ENCODE measurements at regions not wholly inside any gene's neighbourhood (a gene's known extent, or its start where the extent isn't known, plus 50 kb on each side); places are given as distances from the start of the nearest gene placed in this dataset.

DNA sequence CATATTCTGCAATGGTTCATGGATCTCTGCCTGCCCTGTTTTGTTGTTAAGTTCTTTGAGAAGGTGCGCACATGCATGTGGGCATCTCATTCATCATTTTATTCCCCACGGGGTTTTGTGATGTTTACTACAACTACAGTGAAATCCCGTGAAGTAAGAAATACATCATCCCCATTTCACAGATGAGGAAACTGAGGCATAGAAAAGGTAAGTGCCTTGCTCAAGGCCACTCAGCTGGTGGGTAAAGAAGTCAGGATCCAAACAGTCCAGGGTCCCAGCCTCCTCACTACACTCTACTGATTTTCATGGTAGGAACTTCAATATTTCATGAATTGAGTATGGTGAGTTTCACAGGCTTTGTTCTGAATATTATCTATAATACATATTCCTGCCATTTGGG lies 72.6 kb downstream of the CYP26A1 start:
- Histone ChIP-seq H3K4me1 (ENCODE audit: insufficient read depth, low read length, poor library complexity, severe bottlenecking) (peaks cover 9% of the 10 kb centered on the region), H3K9me3 (ENCODE audit: insufficient read depth, low read depth, low read length) (no peaks in the 10 kb centered on the region), H4K20me1 (ENCODE audit: insufficient read depth, low read length, poor library complexity, severe bottlenecking) (no peaks in the 10 kb centered on the region), H2AFZ (ENCODE audit: low read length) (no peak overlapping the region), H3F3A (ENCODE audit: low read depth) (no peaks in the 10 kb centered on the region), H3K9me2 (replicated peaks; ENCODE audit: low read depth, low read length) (no peaks in the 10 kb centered on the region), H3K79me2 (ENCODE audit: insufficient read depth, low read length) (no peaks in the 10 kb centered on the region), H3K4me3 (ENCODE audit: low read length, poor library complexity, severe bottlenecking) (no peak overlapping the region), H3K27me3 (ENCODE audit: insufficient read depth, low read length, poor library complexity, severe bottlenecking) (no peaks in the 10 kb centered on the region), H3K36me3 (ENCODE audit: insufficient read depth, low read length) (no peaks in the 10 kb centered on the region), H3K9ac (ENCODE audit: low read depth, low read length, poor library complexity, severe bottlenecking) (no peak overlapping the region), H3K4me2 (ENCODE audit: low read depth, low read length, poor library complexity, severe bottlenecking) (no peak overlapping the region)
- TF ChIP-seq, protein P1, sequence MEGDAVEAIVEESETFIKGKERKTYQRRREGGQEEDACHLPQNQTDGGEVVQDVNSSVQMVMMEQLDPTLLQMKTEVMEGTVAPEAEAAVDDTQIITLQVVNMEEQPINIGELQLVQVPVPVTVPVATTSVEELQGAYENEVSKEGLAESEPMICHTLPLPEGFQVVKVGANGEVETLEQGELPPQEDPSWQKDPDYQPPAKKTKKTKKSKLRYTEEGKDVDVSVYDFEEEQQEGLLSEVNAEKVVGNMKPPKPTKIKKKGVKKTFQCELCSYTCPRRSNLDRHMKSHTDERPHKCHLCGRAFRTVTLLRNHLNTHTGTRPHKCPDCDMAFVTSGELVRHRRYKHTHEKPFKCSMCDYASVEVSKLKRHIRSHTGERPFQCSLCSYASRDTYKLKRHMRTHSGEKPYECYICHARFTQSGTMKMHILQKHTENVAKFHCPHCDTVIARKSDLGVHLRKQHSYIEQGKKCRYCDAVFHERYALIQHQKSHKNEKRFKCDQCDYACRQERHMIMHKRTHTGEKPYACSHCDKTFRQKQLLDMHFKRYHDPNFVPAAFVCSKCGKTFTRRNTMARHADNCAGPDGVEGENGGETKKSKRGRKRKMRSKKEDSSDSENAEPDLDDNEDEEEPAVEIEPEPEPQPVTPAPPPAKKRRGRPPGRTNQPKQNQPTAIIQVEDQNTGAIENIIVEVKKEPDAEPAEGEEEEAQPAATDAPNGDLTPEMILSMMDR (conservative IDR thresholded peaks at IDR 0.05; ENCODE audit: low read length) = no peak
- no peak for TF ChIP-seq EZH2phosphoT487 (IDR thresholded peaks at IDR 0.05; ENCODE audit: borderline replicate concordance)

DNA sequence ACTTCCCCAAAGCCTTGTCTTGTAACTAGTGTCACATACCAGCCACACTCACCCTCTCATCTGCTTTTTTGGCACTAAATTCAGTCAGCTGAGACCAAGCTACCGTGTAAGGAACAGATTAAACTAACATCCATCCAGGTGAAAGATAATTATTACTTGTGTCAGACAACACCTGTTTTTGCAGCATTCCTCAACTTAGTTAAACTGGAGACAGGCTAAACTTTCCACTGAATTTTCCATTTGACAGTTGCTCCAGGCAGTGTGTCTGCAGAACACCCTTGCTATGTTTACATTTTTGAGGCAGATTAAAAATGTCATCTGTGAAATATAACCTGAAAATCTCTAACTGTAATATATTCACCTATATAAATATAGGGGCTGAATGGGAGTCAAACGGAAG lies 73.6 kb downstream of the CYP26A1 start:
- H3K36me3 ChIP-seq (ENCODE audit: insufficient read depth, low read length) = no peaks in the 10 kb centered on the region
- no peaks in the 10 kb centered on the region for H4K20me1 ChIP-seq (ENCODE audit: insufficient read depth, low read length, poor library complexity, severe bottlenecking)
- no peak overlapping the region for H3K4me3 ChIP-seq (ENCODE audit: low read length, poor library complexity, severe bottlenecking)
- H3K27me3 ChIP-seq (ENCODE audit: insufficient read depth, low read length, poor library complexity, severe bottlenecking) = no peaks in the 10 kb centered on the region
- no peak overlapping the region for H3K4me2 ChIP-seq (ENCODE audit: low read depth, low read length, poor library complexity, severe bottlenecking)
- H3K9me2 ChIP-seq (replicated peaks; ENCODE audit: low read depth, low read length) = no peaks in the 10 kb centered on the region
- H2AFZ ChIP-seq (ENCODE audit: low read length) = no peak overlapping the region
- no peaks in the 10 kb centered on the region for H3K9me3 ChIP-seq (ENCODE audit: insufficient read depth, low read depth, low read length)
- H3K4me1 ChIP-seq (ENCODE audit: insufficient read depth, low read length, poor library complexity, severe bottlenecking) = peaks cover 9% of the 10 kb centered on the region
- TF ChIP-seq, protein P1 (conservative IDR thresholded peaks at IDR 0.05; ENCODE audit: low read length) = no peak
- TF ChIP-seq EZH2phosphoT487 (IDR thresholded peaks at IDR 0.05; ENCODE audit: borderline replicate concordance) = no peak
- no peaks in the 10 kb centered on the region for H3K79me2 ChIP-seq (ENCODE audit: insufficient read depth, low read length)
- H3F3A ChIP-seq (ENCODE audit: low read depth) = no peaks in the 10 kb centered on the region
- no peak overlapping the region for H3K9ac ChIP-seq (ENCODE audit: low read depth, low read length, poor library complexity, severe bottlenecking)

DNA sequence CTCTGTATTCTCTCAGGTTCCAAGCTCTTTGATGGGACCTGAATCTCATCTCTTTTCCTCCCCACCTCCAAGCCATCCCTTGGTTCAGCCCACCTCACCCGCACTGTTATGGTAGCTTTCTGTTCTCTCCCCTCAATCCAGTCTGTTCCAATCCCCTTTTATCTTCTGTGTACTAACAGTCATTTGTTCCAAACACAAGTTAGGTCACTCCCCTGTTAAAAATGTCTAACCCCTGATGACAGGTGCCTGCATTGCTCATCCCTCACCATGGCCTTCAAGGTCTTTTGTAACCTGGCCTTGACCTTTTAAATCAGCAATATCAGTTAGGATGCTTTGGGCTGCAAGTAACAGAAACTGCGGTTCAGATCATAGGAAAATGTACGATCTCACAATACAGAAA lies 74.8 kb downstream of the CYP26A1 start:
- Histone ChIP-seq H3K9me3 (ENCODE audit: insufficient read depth, low read depth, low read length) (no peaks in the 10 kb centered on the region), H3K79me2 (ENCODE audit: insufficient read depth, low read length) (no peaks in the 10 kb centered on the region), H3K36me3 (ENCODE audit: insufficient read depth, low read length) (no peaks in the 10 kb centered on the region), H4K20me1 (ENCODE audit: insufficient read depth, low read length, poor library complexity, severe bottlenecking) (no peaks in the 10 kb centered on the region), H3K27me3 (ENCODE audit: insufficient read depth, low read length, poor library complexity, severe bottlenecking) (no peaks in the 10 kb centered on the region), H3F3A (ENCODE audit: low read depth) (no peaks in the 10 kb centered on the region), H3K9me2 (replicated peaks; ENCODE audit: low read depth, low read length) (no peaks in the 10 kb centered on the region), H3K9ac (ENCODE audit: low read depth, low read length, poor library complexity, severe bottlenecking) (no peak overlapping the region), H2AFZ (ENCODE audit: low read length) (no peak overlapping the region), H3K4me1 (ENCODE audit: insufficient read depth, low read length, poor library complexity, severe bottlenecking) (peaks cover 9% of the 10 kb centered on the region), H3K4me2 (ENCODE audit: low read depth, low read length, poor library complexity, severe bottlenecking) (no peak overlapping the region), H3K4me3 (ENCODE audit: low read length, poor library complexity, severe bottlenecking) (no peak overlapping the region)
- TF ChIP-seq, protein P1 (conservative IDR thresholded peaks at IDR 0.05; ENCODE audit: low read length) = no peak
- no peak for TF ChIP-seq EZH2phosphoT487 (IDR thresholded peaks at IDR 0.05; ENCODE audit: borderline replicate concordance)
